ENCODE measurements at regions not wholly inside any gene's neighbourhood (a gene's known extent, or its start where the extent isn't known, plus 50 kb on each side); places are given as distances from the start of the nearest gene placed in this dataset.

- TF ChIP-seq CTCF (IDR thresholded peaks at IDR 0.05), result no peak
- DNase-seq (ENCODE audit: low spot score), result no peak
- Mint-ChIP-seq H3K27me3 (ENCODE audit: low read depth) (peaks cover 3% of the 10 kb centered on the region), H3K4me1 (ENCODE audit: low read depth) (no peaks in the 10 kb centered on the region), H3K9me3 (ENCODE audit: low read depth) (no peaks in the 10 kb centered on the region), H3K27ac (ENCODE audit: unreplicated experiment) (no peak overlapping the region), H3K36me3 (ENCODE audit: low read depth) (no peaks in the 10 kb centered on the region), H3K4me3 (ENCODE audit: unreplicated experiment) (no peak overlapping the region)
These were observed 276.9 kb upstream of the SKOR2 start for GRCh38 chr18:47528343-47528742.

- Mint-ChIP-seq H3K4me1 (ENCODE audit: low read depth) (no peaks in the 10 kb centered on the region), H3K27me3 (ENCODE audit: low read depth) (peaks cover 3% of the 10 kb centered on the region), H3K9me3 (ENCODE audit: low read depth) (no peaks in the 10 kb centered on the region), H3K36me3 (ENCODE audit: low read depth) (no peaks in the 10 kb centered on the region), H3K4me3 (ENCODE audit: unreplicated experiment) (no peak overlapping the region), H3K27ac (ENCODE audit: unreplicated experiment) (no peak overlapping the region)
- no peak for TF ChIP-seq CTCF (IDR thresholded peaks at IDR 0.05)
- no peak for DNase-seq (ENCODE audit: low spot score)
These were observed 274.7 kb upstream of the SKOR2 start for GRCh38 chr18:47526147-47526546.

DNA sequence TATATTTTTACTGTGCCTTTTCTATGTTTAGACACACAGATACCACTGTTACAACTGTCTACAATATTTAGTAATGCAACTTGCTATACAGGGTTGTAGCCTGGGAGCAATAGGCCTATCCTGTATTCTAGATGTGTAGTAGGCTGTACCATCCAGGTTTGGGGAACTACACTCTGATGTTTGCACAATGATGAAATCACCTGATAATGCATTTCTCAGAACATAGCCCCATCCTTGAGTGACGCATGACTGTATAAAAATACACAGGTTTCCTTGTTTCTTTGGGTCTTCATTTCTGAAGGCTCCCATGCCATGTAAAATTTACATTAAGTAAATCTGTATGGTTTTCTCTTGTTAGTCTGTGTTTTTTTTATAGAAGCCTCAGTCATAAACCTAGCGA lies 270.9 kb upstream of the SKOR2 start:
- Mint-ChIP-seq H3K4me1 (ENCODE audit: low read depth) (no peaks in the 10 kb centered on the region), H3K27ac (ENCODE audit: unreplicated experiment) (no peak overlapping the region), H3K27me3 (ENCODE audit: low read depth) (peaks cover 3% of the 10 kb centered on the region), H3K36me3 (ENCODE audit: low read depth) (no peaks in the 10 kb centered on the region), H3K4me3 (ENCODE audit: unreplicated experiment) (no peak overlapping the region), H3K9me3 (ENCODE audit: low read depth) (no peaks in the 10 kb centered on the region)
- no peak for DNase-seq (ENCODE audit: low spot score)
- no peak for TF ChIP-seq CTCF (IDR thresholded peaks at IDR 0.05)

DNA sequence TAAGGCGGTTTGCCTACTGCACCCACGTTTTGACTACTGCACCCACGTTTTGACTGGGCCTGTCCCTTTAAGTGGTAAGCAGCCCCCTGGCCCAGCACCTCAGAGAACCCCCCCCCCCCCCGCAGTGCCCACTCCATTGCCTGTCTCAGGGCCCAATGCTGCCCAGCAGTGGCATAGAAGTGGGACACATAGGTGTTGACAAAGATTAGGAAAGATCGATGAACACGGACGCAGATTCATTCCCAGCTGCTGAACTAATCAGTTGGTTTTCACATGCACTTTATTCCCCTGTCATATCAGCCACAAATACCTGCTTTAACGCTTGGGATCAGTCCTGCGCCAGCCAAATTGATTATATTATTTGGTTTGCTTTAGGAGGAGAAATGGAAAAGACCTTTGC lies 268.8 kb upstream of the SKOR2 start:
- Mint-ChIP-seq H3K9me3 (ENCODE audit: low read depth) (no peaks in the 10 kb centered on the region), H3K27me3 (ENCODE audit: low read depth) (peaks cover 6% of the 10 kb centered on the region), H3K4me1 (ENCODE audit: low read depth) (no peaks in the 10 kb centered on the region), H3K4me3 (ENCODE audit: unreplicated experiment) (no peak overlapping the region), H3K36me3 (ENCODE audit: low read depth) (no peaks in the 10 kb centered on the region), H3K27ac (ENCODE audit: unreplicated experiment) (no peak overlapping the region)
- TF ChIP-seq CTCF (IDR thresholded peaks at IDR 0.05), result no peak
- no peak for DNase-seq (ENCODE audit: low spot score)

- TF ChIP-seq CTCF (IDR thresholded peaks at IDR 0.05), result no peak
- H3K27ac Mint-ChIP-seq (ENCODE audit: unreplicated experiment), result no peak overlapping the region
- no peak for DNase-seq (ENCODE audit: low spot score)
- H3K4me1 Mint-ChIP-seq (ENCODE audit: low read depth), result no peaks in the 10 kb centered on the region
- H3K9me3 Mint-ChIP-seq (ENCODE audit: low read depth), result no peaks in the 10 kb centered on the region
- no peak overlapping the region for H3K4me3 Mint-ChIP-seq (ENCODE audit: unreplicated experiment)
- H3K36me3 Mint-ChIP-seq (ENCODE audit: low read depth), result no peaks in the 10 kb centered on the region
- peaks cover 6% of the 10 kb centered on the region for H3K27me3 Mint-ChIP-seq (ENCODE audit: low read depth)
These were observed 268.2 kb upstream of the SKOR2 start for GRCh38 chr18:47519706-47520105.

Measured in chondrocyte (in vitro differentiated cells).